Transverse colon (tissue), 4 donors: ENCODE measurements at regions not wholly inside any gene's neighbourhood (a gene's known extent, or its start where the extent isn't known, plus 50 kb on each side); places are given as distances from the start of the nearest gene placed in this dataset.

Source experiments
- DNase-seq: peaks from one replicate; pipeline ENCODE4 v3.0.0-alpha.2; 2019
- H3K27ac ChIP-seq, 4 donors: fragments of 200-600 bp; sonication (generic); 2 replicates each; pipeline ENCODE4 v1.5.1; 2016 to 2018; ENCODE audit warnings: inconsistent platforms in 4 of 4
- H3K27me3 ChIP-seq: fragments of 200-600 bp; sonication (generic); 2 replicates; pipeline ENCODE4 v1.5.1; 2017; ENCODE audit warnings: inconsistent platforms
- H3K36me3 ChIP-seq, 4 donors: fragments of 200-600 bp; sonication (generic); 2 replicates each; pipeline ENCODE4 v1.5.1; 2017 to 2019; ENCODE audit warnings: inconsistent platforms in 4 of 4
- H3K4me1 ChIP-seq, 4 donors: fragments of 200-600 bp; sonication (generic); 2 replicates each; pipeline ENCODE4 v1.5.1; 2017 to 2020; ENCODE audit warnings: inconsistent platforms in 4 of 4
- H3K4me3 ChIP-seq, 4 donors: fragments of 200-600 bp; sonication (generic); 1 replicate in 1 of 4; 2 replicates in 3 of 4; pipeline versions ENCODE4 v1.5.1 to v1.6.1; 2017 to 2019; ENCODE audit warnings: inconsistent platforms in 4 of 4
- H3K9me3 ChIP-seq, 2 donors: fragments of 200-600 bp; sonication (generic); 2 replicates each; pipeline ENCODE4 v1.5.1; 2017 to 2019; ENCODE audit warnings: inconsistent platforms in 2 of 2
- EP300 ChIP-seq: sonication (generic); formaldehyde crosslinking; IDR thresholded peaks from one replicate; pipeline ENCODE4 v1.6.1; 2017; ENCODE audit warnings: antibody characterized with exemption, low read depth
- POLR2A ChIP-seq: fragments of 450-650 bp; IDR thresholded peaks from one replicate; pipeline ENCODE4 v1.6.1; 2016; ENCODE audit warnings: antibody characterized with exemption, mild to moderate bottlenecking, moderate library complexity
- POLR2AphosphoS5 ChIP-seq, 3 donors: sonication (generic); formaldehyde crosslinking; IDR thresholded peaks; one replicate each; pipeline ENCODE4 v1.6.1; 2016; ENCODE audit warnings: antibody characterized with exemption in 3 of 3
- WGBS, 2 donors: methylation state at CpG; one replicate each; pipeline ENCODE4 v1.1.5; 2018; ENCODE audit warnings: low coverage in 1 of 2; 5-methylcytosine and 5-hydroxymethylcytosine counted together
- in situ Hi-C, 4 donors: fragments of 200-750 bp; cut with MboI; loops; one replicate each; pipeline versions ENCODE4 v1.15.0 to v1.15.1; 2017; ENCODE audit warnings: low sequenced_read_pairs in 3 of 4, low pct_ligation_motif_present in 1 of 4, low pct_unique_long_range_greater_than_20kb in 1 of 4
- intact Hi-C: fragments of 100-400 bp; cut with DNase I; formaldehyde crosslinking; loops from one replicate; pipeline ENCODE4 v1.15.1; 2023; ENCODE audit warnings: low total_unique reads
- TF ChIP-seq, protein P1 (sequence below), 5 experiments: fragments of 200-600 bp in 3 of 5; fragments of 450-650 bp in 2 of 5; sonication (generic) in 3 of 5; IDR thresholded peaks; 1 replicate in 2 of 5; 2 replicates in 3 of 5; pipeline ENCODE4 v1.5.1; 2016 to 2017; ENCODE audit warnings: antibody characterized with exemption in 5 of 5, inconsistent platforms in 3 of 5, mild to moderate bottlenecking in 2 of 5, moderate library complexity in 1 of 5

- no peak overlapping the region for H3K27ac ChIP-seq
- WGBS, 2 donors = 75 to 86% methylated on average over 4 of the region's 4 CpGs
- no peaks in the 10 kb centered on the region for H3K27me3 ChIP-seq
- no peaks in the 10 kb centered on the region for H3K36me3 ChIP-seq
- H3K4me3 ChIP-seq = no peak overlapping the region
- H3K4me1 ChIP-seq = no peaks in the 10 kb centered on the region
- TF ChIP-seq EP300 (no peak), POLR2AphosphoS5 (IDR thresholded peaks at IDR 0.05) (no peak), POLR2A (no peak)
- TF ChIP-seq, protein P1, sequence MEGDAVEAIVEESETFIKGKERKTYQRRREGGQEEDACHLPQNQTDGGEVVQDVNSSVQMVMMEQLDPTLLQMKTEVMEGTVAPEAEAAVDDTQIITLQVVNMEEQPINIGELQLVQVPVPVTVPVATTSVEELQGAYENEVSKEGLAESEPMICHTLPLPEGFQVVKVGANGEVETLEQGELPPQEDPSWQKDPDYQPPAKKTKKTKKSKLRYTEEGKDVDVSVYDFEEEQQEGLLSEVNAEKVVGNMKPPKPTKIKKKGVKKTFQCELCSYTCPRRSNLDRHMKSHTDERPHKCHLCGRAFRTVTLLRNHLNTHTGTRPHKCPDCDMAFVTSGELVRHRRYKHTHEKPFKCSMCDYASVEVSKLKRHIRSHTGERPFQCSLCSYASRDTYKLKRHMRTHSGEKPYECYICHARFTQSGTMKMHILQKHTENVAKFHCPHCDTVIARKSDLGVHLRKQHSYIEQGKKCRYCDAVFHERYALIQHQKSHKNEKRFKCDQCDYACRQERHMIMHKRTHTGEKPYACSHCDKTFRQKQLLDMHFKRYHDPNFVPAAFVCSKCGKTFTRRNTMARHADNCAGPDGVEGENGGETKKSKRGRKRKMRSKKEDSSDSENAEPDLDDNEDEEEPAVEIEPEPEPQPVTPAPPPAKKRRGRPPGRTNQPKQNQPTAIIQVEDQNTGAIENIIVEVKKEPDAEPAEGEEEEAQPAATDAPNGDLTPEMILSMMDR (IDR thresholded peaks at IDR 0.05) = no peak
- in situ Hi-C loops = no loop called here
- no peaks in the 10 kb centered on the region for H3K9me3 ChIP-seq
- intact Hi-C loops = no loop called here
- no peak for DNase-seq
These were observed 1390.5 kb upstream of the ADGRL2 start for GRCh38 chr1:80410233-80410632.

- H3K9me3 ChIP-seq = no peaks in the 10 kb centered on the region
- DNase-seq = no peak
- intact Hi-C loops = no loop called here
- 46 to 48% methylated on average over 4 of the region's 4 CpGs for WGBS, 2 donors
- no peaks in the 10 kb centered on the region for H3K27me3 ChIP-seq
- H3K27ac ChIP-seq = no peak overlapping the region
- H3K4me3 ChIP-seq = no peak overlapping the region
- TF ChIP-seq POLR2AphosphoS5 (IDR thresholded peaks at IDR 0.05) (no peak), EP300 (no peak), POLR2A (no peak)
- TF ChIP-seq, protein P1 (IDR thresholded peaks at IDR 0.05) = no peak
- H3K4me1 ChIP-seq = no peaks in the 10 kb centered on the region
- in situ Hi-C loops = no loop called here
- H3K36me3 ChIP-seq = no peaks in the 10 kb centered on the region
These were observed 1397.0 kb upstream of the ADGRL4 start for GRCh38 chr1:80403471-80403893.

DNA sequence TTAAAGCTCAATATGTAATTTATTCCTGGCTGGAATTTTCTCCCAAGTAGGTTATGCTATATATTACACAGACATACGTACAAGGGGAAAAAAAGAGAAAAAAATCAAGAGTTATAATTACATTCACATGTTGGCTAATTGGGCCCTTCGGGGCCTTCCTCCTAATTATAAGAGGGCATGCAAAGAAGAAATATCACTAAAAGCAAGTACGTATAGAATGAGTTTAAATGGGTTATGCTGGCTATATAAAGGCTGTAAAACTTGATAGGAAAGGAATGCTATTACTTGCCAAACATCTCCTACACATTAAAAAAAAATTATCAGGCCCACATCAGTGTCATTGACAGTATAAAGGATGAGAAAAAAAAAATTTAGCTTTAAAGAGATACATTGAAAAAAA lies 1396.1 kb upstream of the ADGRL4 start:
- TF ChIP-seq EP300 = no peak
- TF ChIP-seq, protein P1 (IDR thresholded peaks at IDR 0.05) = no peak
- no peak for TF ChIP-seq POLR2AphosphoS5 (IDR thresholded peaks at IDR 0.05)
- TF ChIP-seq POLR2A = no peak
- intact Hi-C loops (no loop called here), in situ Hi-C loops (no loop called here)
- Histone ChIP-seq H3K27me3 (no peaks in the 10 kb centered on the region), H3K4me3 (no peak overlapping the region), H3K9me3 (no peaks in the 10 kb centered on the region), H3K4me1 (no peaks in the 10 kb centered on the region), H3K36me3 (no peaks in the 10 kb centered on the region), H3K27ac (no peak overlapping the region)
- no peak for DNase-seq
- WGBS, 2 donors = 26 to 48% methylated on average over 2 to 3 of the region's 3 CpGs

GRCh38 chr1:80401757-80402156 lies 1395.2 kb upstream of the ADGRL4 start:
- in situ Hi-C loops = no loop called here
- WGBS, 2 donors = 48 to 50% methylated on average over 1 of the region's 1 CpG
- no peak for DNase-seq
- Histone ChIP-seq H3K4me3 (no peak overlapping the region), H3K4me1 (no peaks in the 10 kb centered on the region), H3K27ac (no peak overlapping the region), H3K36me3 (no peaks in the 10 kb centered on the region), H3K27me3 (no peaks in the 10 kb centered on the region), H3K9me3 (no peaks in the 10 kb centered on the region)
- intact Hi-C loops = no loop called here
- TF ChIP-seq EP300 (no peak), POLR2AphosphoS5 (IDR thresholded peaks at IDR 0.05) (no peak), POLR2A (no peak)
- TF ChIP-seq, protein P1 (IDR thresholded peaks at IDR 0.05) = no peak
